Prostate gland (tissue), 2 donors: ENCODE measurements at regions not wholly inside any gene's neighbourhood (a gene's known extent, or its start where the extent isn't known, plus 50 kb on each side); places are given as distances from the start of the nearest gene placed in this dataset.

Experiments used
- POLR2A ChIP-seq: fragments of 450-650 bp; IDR thresholded peaks from one replicate; pipeline ENCODE4 v1.6.1; 2016; ENCODE audit warnings: antibody characterized with exemption, mild to moderate bottlenecking
- POLR2AphosphoS5 ChIP-seq: sonication (generic); formaldehyde crosslinking; IDR thresholded peaks from one replicate; pipeline ENCODE4 v1.6.1; 2017; ENCODE audit warnings: antibody characterized with exemption
- TF ChIP-seq, protein P1 (sequence below), 4 experiments: fragments of 200-600 bp in 2 of 4; fragments of 450-650 bp in 2 of 4; sonication (generic) in 2 of 4; IDR thresholded peaks; 1 replicate in 3 of 4; 2 replicates in 1 of 4; pipeline ENCODE4 v1.5.1; 2016 to 2019; ENCODE audit warnings: antibody characterized with exemption in 4 of 4, mild to moderate bottlenecking in 2 of 4, moderate library complexity in 2 of 4

- TF ChIP-seq, protein P1, sequence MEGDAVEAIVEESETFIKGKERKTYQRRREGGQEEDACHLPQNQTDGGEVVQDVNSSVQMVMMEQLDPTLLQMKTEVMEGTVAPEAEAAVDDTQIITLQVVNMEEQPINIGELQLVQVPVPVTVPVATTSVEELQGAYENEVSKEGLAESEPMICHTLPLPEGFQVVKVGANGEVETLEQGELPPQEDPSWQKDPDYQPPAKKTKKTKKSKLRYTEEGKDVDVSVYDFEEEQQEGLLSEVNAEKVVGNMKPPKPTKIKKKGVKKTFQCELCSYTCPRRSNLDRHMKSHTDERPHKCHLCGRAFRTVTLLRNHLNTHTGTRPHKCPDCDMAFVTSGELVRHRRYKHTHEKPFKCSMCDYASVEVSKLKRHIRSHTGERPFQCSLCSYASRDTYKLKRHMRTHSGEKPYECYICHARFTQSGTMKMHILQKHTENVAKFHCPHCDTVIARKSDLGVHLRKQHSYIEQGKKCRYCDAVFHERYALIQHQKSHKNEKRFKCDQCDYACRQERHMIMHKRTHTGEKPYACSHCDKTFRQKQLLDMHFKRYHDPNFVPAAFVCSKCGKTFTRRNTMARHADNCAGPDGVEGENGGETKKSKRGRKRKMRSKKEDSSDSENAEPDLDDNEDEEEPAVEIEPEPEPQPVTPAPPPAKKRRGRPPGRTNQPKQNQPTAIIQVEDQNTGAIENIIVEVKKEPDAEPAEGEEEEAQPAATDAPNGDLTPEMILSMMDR (IDR thresholded peaks at IDR 0.05), result no peak
- TF ChIP-seq POLR2A (no peak), POLR2AphosphoS5 (no peak)
Measured at GRCh38 chr6:150521482-150521881, 78.2 kb upstream of the PLEKHG1 start.
